HepG2 (cell line): ENCODE measurements at regions not wholly inside any gene's neighbourhood (a gene's known extent, or its start where the extent isn't known, plus 50 kb on each side); places are given as distances from the start of the nearest gene placed in this dataset.

ENCODE experiments used
- ATAC-seq: fragments of 200-7000 bp; cut with Tn5 transposase; 3 replicates; pipeline ENCODE4 v1.9.1; 2020; ENCODE audit warnings: mild to moderate bottlenecking, moderate library complexity
- BruUV-seq: library from RNA; stranded (reverse); fragments of 400-500 nt; replicated peaks from 2 replicates; lab custom pipeline; 2021; lab: Mats Ljungman, UMichigan
- CTCF ChIA-PET: fragments of 300-600 bp; formaldehyde crosslinking; extraction: SDS; loops from one replicate; lab custom pipeline; 2021; ENCODE audit warnings: low total read pairs, inconsistent platforms, low intra/inter-chr PET ratio; lab: Yijun Ruan, JAX
- POLR2A ChIA-PET: fragments of 350-600 bp; sonication (Branson Sonifier 250); formaldehyde crosslinking; loops from one replicate; lab custom pipeline; 2020; ENCODE audit warnings: antibody characterized with exemption, inconsistent platforms; lab: Yijun Ruan, JAX
- DNase-seq: peaks from one replicate; pipeline ENCODE4 v3.0.0-alpha.2; 2015; ENCODE audit warnings: low spot score
- FAIRE-seq: peaks from 3 replicates; lab custom pipeline; 2011; peaks lifted over from hg19 to GRCh38; lab: Jason Lieb, UNC
- H2AFZ ChIP-seq: one replicate; pipeline ENCODE4 v1.6.1; 2011; ENCODE audit warnings: low read length, inconsistent platforms
- H3K27ac ChIP-seq: fragments of 300-600 bp; 3 replicates; pipeline ENCODE4 v1.8.0; 2011; ENCODE audit warnings: mixed run types, mild to moderate bottlenecking, mixed read lengths, low read length, inconsistent platforms; ENCODE audit not compliant: insufficient read depth; ENCODE audit errors: extremely low read length
- H3K27me3 ChIP-seq, 2 experiments: fragments of 200-600 bp in 1 of 2; 2 replicates in 1 of 2; 3 replicates in 1 of 2; pipeline versions ENCODE4 v1.6.0 to v1.8.0; 2011; ENCODE audit warnings: low read length in 2 of 2, mild to moderate bottlenecking in 2 of 2, moderate library complexity in 2 of 2, inconsistent platforms in 1 of 2; ENCODE audit not compliant: insufficient read depth in 2 of 2, control insufficient read depth in 1 of 2
- H3K36me3 ChIP-seq, 2 experiments: fragments of 200-600 bp in 1 of 2; replicated peaks in 1 of 2; 2 replicates in 1 of 2; 3 replicates in 1 of 2; pipeline versions ENCODE4 v1.5.1 to v1.8.0; 2011; ENCODE audit warnings: low read length in 2 of 2, inconsistent platforms in 1 of 2; ENCODE audit not compliant: insufficient read depth in 2 of 2, control insufficient read depth in 1 of 2
- H3K4me1 ChIP-seq: 2 replicates; pipeline ENCODE4 v1.5.1; 2012; ENCODE audit warnings: low read length, inconsistent platforms; ENCODE audit not compliant: insufficient read depth
- H3K4me2 ChIP-seq: 2 replicates; pipeline ENCODE4 v1.6.0; 2011; ENCODE audit warnings: low read depth, low read length, inconsistent platforms
- H3K4me3 ChIP-seq, 3 experiments: fragments of 200-600 bp in 1 of 3; sonication (generic), shearing (Covaris generic) in 1 of 3; replicated peaks in 1 of 3; 2 replicates each; pipeline ENCODE4 v1.5.1; 2011 to 2016; ENCODE audit warnings: low read length in 3 of 3, inconsistent platforms in 2 of 3, low read depth in 2 of 3, mild to moderate bottlenecking in 2 of 3, control low read depth in 1 of 3, mixed read lengths in 1 of 3; ENCODE audit not compliant: insufficient read depth in 1 of 3
- H3K79me2 ChIP-seq: one replicate; pipeline ENCODE4 v1.6.1; 2011; ENCODE audit warnings: low read length, inconsistent platforms; ENCODE audit not compliant: insufficient read depth
- H3K9ac ChIP-seq: 2 replicates; pipeline ENCODE4 v1.6.0; 2011; ENCODE audit warnings: mild to moderate bottlenecking, low read depth, low read length, inconsistent platforms; ENCODE audit not compliant: insufficient read depth
- H3K9me3 ChIP-seq: 2 replicates; pipeline ENCODE4 v1.5.1; 2012; ENCODE audit warnings: mild to moderate bottlenecking, low read length
- H4K20me1 ChIP-seq: 2 replicates; pipeline ENCODE4 v1.6.0; 2011; ENCODE audit warnings: inconsistent platforms, mild to moderate bottlenecking, low read length, moderate library complexity; ENCODE audit not compliant: insufficient read depth
- ATM ChIP-seq: fragments of 450-650 bp; IDR thresholded peaks from 2 replicates; pipeline ENCODE4 v1.7.1; 2017; ENCODE audit warnings: mild to moderate bottlenecking, borderline replicate concordance
- CBX1 ChIP-seq: IDR thresholded peaks from one replicate; pipeline ENCODE4 v1.6.1; 2016; ENCODE audit warnings: antibody characterized with exemption, low read depth
- CCDC6 ChIP-seq: sonication (generic); formaldehyde crosslinking; IDR thresholded peaks from 2 replicates; pipeline ENCODE4 v1.8.1; 2022; ENCODE audit warnings: mild to moderate bottlenecking, missing genetic modification reagents, moderate library complexity
- JUNB ChIP-seq: sonication (generic); formaldehyde crosslinking; IDR thresholded peaks from 2 replicates; pipeline ENCODE4 v1.8.0; 2022; ENCODE audit warnings: missing genetic modification reagents, mild to moderate bottlenecking, borderline replicate concordance
- KDM5A ChIP-seq: fragments of 200-600 bp; sonication (generic); IDR thresholded peaks from 2 replicates; pipeline ENCODE4 v1.7.0; 2018; ENCODE audit warnings: antibody characterized with exemption, mild to moderate bottlenecking, low read length, borderline replicate concordance
- KMT2B ChIP-seq: IDR thresholded peaks from 2 replicates; pipeline ENCODE4 v1.6.1; 2016; ENCODE audit warnings: missing genetic modification reagents, missing compliant biosample characterization
- MEIS1 ChIP-seq: sonication (generic); formaldehyde crosslinking; IDR thresholded peaks from 2 replicates; pipeline ENCODE4 v1.9.0; 2021; ENCODE audit warnings: mild to moderate bottlenecking, missing genetic modification reagents, moderate library complexity, borderline replicate concordance
- MIER3 ChIP-seq: IDR thresholded peaks from 2 replicates; pipeline ENCODE4 v1.6.1; 2016; ENCODE audit warnings: missing compliant biosample characterization, borderline replicate concordance
- SUZ12 ChIP-seq: fragments of 150-350 bp; IDR thresholded peaks from 2 replicates; pipeline ENCODE4 v1.6.1; 2014; ENCODE audit warnings: low read depth, low read length
- TEAD3 ChIP-seq: optimal IDR thresholded peaks from 2 replicates; pipeline ENCODE3; 2016; ENCODE audit warnings: borderline replicate concordance
- ZBTB1 ChIP-seq: sonication (generic); formaldehyde crosslinking; IDR thresholded peaks from 2 replicates; pipeline ENCODE4 v1.4.0; 2020; ENCODE audit warnings: missing genetic modification reagents, borderline replicate concordance
- ZFP37 ChIP-seq: sonication (generic); formaldehyde crosslinking; IDR thresholded peaks from 2 replicates; pipeline ENCODE4 v1.4.0; 2020; ENCODE audit warnings: missing genetic modification reagents, borderline replicate concordance
- ZNF331 ChIP-seq: sonication (generic); formaldehyde crosslinking; IDR thresholded peaks from 2 replicates; pipeline ENCODE4 v1.4.0; 2020; ENCODE audit warnings: missing genetic modification reagents
- ZNF33A ChIP-seq: sonication (generic); formaldehyde crosslinking; IDR thresholded peaks from 2 replicates; pipeline ENCODE4 v1.5.1; 2020; ENCODE audit warnings: missing genetic modification reagents, mild to moderate bottlenecking, moderate library complexity, borderline replicate concordance
- ZNF619 ChIP-seq: sonication (generic); formaldehyde crosslinking; IDR thresholded peaks from 2 replicates; pipeline ENCODE4 v1.4.0; 2020; ENCODE audit warnings: mild to moderate bottlenecking, missing genetic modification reagents
- ZNF776 ChIP-seq: sonication (generic); formaldehyde crosslinking; IDR thresholded peaks from 2 replicates; pipeline ENCODE4 v1.4.0; 2020; ENCODE audit warnings: mild to moderate bottlenecking, missing genetic modification reagents
- ZNF891 ChIP-seq: sonication (generic); formaldehyde crosslinking; IDR thresholded peaks from 2 replicates; pipeline ENCODE4 v1.5.0; 2020; ENCODE audit warnings: mild to moderate bottlenecking, missing genetic modification reagents
- WGBS: methylation state at CpG from one replicate; pipeline ENCODE4 v1.1.6; 2017; ENCODE audit warnings: low lambda C conversion rate; 5-methylcytosine and 5-hydroxymethylcytosine counted together
- in situ Hi-C: cut with HindIII; loops from 2 replicates; pipeline ENCODE4 v1.10.0; 2017; ENCODE audit warnings: low pct_unique_long_range_greater_than_20kb; ENCODE audit not compliant: extremely low pct_ligation_motif_present
- intact Hi-C: fragments of 100-400 bp; cut with micrococcal nuclease; formaldehyde crosslinking; loops from one replicate; pipeline ENCODE4 v1.10.0; 2022; ENCODE audit not compliant: unreplicated experiment
- TF ChIP-seq, protein P1 (sequence below): sonication (generic); formaldehyde crosslinking; IDR thresholded peaks from 2 replicates; pipeline ENCODE4 v1.5.1; 2020; ENCODE audit warnings: missing genetic modification reagents, mild to moderate bottlenecking, borderline replicate concordance
- TF ChIP-seq, protein P2 (sequence below): sonication (generic); formaldehyde crosslinking; conservative IDR thresholded peaks from 2 replicates; pipeline ENCODE4 v1.8.0; 2022; ENCODE audit warnings: mild to moderate bottlenecking, moderate library complexity, missing genetic modification reagents

DNA sequence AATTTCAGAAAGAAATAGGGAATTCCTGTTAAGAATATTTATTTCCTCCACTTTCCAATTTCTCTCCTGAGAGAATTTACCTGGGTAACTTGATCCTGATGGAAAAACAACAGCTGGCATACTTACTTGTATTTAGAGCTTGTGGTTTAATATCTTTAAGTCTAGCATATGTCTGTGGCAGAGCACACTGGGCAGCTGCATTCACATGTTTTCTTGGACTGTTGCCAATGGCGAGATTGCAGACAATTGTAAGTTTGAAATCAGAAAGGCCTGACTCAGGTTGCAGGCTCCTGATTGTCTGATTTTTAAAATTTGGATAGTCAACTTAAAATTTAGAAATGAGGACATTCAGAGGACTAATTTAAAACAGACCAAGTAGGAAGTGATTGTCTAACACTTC lies 66.9 kb downstream of the NHLRC3 start:
- in situ Hi-C loops = no loop called here
- H3K4me1 ChIP-seq = no peaks in the 10 kb centered on the region
- DNase-seq (no peak), ATAC-seq (no peak), FAIRE-seq (no peak)
- TF ChIP-seq, protein P1, sequence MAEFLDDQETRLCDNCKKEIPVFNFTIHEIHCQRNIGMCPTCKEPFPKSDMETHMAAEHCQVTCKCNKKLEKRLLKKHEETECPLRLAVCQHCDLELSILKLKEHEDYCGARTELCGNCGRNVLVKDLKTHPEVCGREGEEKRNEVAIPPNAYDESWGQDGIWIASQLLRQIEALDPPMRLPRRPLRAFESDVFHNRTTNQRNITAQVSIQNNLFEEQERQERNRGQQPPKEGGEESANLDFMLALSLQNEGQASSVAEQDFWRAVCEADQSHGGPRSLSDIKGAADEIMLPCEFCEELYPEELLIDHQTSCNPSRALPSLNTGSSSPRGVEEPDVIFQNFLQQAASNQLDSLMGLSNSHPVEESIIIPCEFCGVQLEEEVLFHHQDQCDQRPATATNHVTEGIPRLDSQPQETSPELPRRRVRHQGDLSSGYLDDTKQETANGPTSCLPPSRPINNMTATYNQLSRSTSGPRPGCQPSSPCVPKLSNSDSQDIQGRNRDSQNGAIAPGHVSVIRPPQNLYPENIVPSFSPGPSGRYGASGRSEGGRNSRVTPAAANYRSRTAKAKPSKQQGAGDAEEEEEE (CRISPR knock-in tag) = no peak
- TF ChIP-seq ZNF776 (no peak), ZNF891 (no peak), ZNF331 (CRISPR knock-in tag) (no peak), CBX1 (no peak), KDM5A (no peak), SUZ12 (no peak), ZFP37 (CRISPR knock-in tag) (no peak), ATM (no peak), ZNF619 (no peak), ZBTB1 (CRISPR knock-in tag) (no peak), MEIS1 (no peak), MIER3 (CRISPR knock-in tag) (no peak), CCDC6 (no peak), KMT2B (no peak), JUNB (CRISPR knock-in tag) (no peak), TEAD3 (no peak), ZNF33A (no peak)
- TF ChIP-seq, protein P2, sequence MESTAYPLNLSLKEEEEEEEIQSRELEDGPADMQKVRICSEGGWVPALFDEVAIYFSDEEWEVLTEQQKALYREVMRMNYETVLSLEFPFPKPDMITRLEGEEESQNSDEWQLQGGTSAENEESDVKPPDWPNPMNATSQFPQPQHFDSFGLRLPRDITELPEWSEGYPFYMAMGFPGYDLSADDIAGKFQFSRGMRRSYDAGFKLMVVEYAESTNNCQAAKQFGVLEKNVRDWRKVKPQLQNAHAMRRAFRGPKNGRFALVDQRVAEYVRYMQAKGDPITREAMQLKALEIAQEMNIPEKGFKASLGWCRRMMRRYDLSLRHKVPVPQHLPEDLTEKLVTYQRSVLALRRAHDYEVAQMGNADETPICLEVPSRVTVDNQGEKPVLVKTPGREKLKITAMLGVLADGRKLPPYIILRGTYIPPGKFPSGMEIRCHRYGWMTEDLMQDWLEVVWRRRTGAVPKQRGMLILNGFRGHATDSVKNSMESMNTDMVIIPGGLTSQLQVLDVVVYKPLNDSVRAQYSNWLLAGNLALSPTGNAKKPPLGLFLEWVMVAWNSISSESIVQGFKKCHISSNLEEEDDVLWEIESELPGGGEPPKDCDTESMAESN (CRISPR knock-in tag) = no peak
- H3K4me2 ChIP-seq = no peak overlapping the region
- H2AFZ ChIP-seq = no peak overlapping the region
- peaks cover 0 to 14% of the 10 kb centered on the region in 2 experiments; a peak in 1 of 5 replicates for H3K27me3 ChIP-seq
- H3K36me3 ChIP-seq = no peaks in the 10 kb centered on the region
- intact Hi-C loops = no loop called here
- H3K4me3 ChIP-seq = no peak overlapping the region
- CTCF ChIA-PET = no interaction called here
- no TSS peak for BruUV-seq
- no peaks in the 10 kb centered on the region for H3K9me3 ChIP-seq
- H3K9ac ChIP-seq = no peak overlapping the region
- no peaks in the 10 kb centered on the region for H3K79me2 ChIP-seq
- POLR2A ChIA-PET = no interaction called here
- H4K20me1 ChIP-seq = no peaks in the 10 kb centered on the region
- H3K27ac ChIP-seq = no peak overlapping the region
- WGBS = 0% methylated on average over 1 of the region's 1 CpG
